ENCODE measurements at regions not wholly inside any gene's neighbourhood (a gene's known extent, or its start where the extent isn't known, plus 50 kb on each side); places are given as distances from the start of the nearest gene placed in this dataset.
A peak's percentile ranks its signal among the peaks of the same experiment; 100 is the strongest.

GRCh38 chr7:377080-378040, 87.4 kb downstream of the FOXL3 start:
- Histone ChIP-seq H3K27ac (no peak overlapping the region), H3K27me3 (no peaks in the 10 kb centered on the region), H3K9ac (ENCODE audit: low read depth in 2 of 2, low read length in 2 of 2) (no peak overlapping the region), H3K4me1 (peaks cover 6% of the 10 kb centered on the region), H3K36me3 (no peaks in the 10 kb centered on the region), H3K9me3 (no peaks in the 10 kb centered on the region), H3K4me3 (no peak overlapping the region)
- no peak for TF ChIP-seq CTCF (IDR thresholded peaks at IDR 0.05)
- intact Hi-C loops (cut with DNase I) = no loop called here
- peak; percentile 16 for DNase-seq

GRCh38 chr7:378041-378420, 88.1 kb downstream of the FOXL3 start:
- Histone ChIP-seq H3K4me3 (no peak overlapping the region), H3K36me3 (no peaks in the 10 kb centered on the region), H3K9me3 (no peaks in the 10 kb centered on the region), H3K4me1 (peaks cover 6% of the 10 kb centered on the region), H3K27ac (no peak overlapping the region), H3K27me3 (no peaks in the 10 kb centered on the region), H3K9ac (ENCODE audit: low read depth in 2 of 2, low read length in 2 of 2) (no peak overlapping the region)
- TF ChIP-seq CTCF (IDR thresholded peaks at IDR 0.05) = no peak
- intact Hi-C loops (cut with DNase I) = no loop called here
- peak; percentile 16 for DNase-seq

GRCh38 chr7:378551-379455, 88.8 kb downstream of the FOXL3 start:
- Histone ChIP-seq H3K27me3 (no peaks in the 10 kb centered on the region), H3K4me3 (peak overlapping the region; percentile 23), H3K9ac (ENCODE audit: low read depth in 2 of 2, low read length in 2 of 2) (peak overlapping the region; percentile 26 to 46), H3K4me1 (peaks cover 6% of the 10 kb centered on the region), H3K36me3 (no peaks in the 10 kb centered on the region), H3K9me3 (no peaks in the 10 kb centered on the region), H3K27ac (no peak overlapping the region)
- intact Hi-C loops (cut with DNase I) = no loop called here
- peak; percentile 39 for DNase-seq
- no peak for TF ChIP-seq CTCF (IDR thresholded peaks at IDR 0.05)

- H3K4me1 ChIP-seq = peaks cover 6% of the 10 kb centered on the region
- H3K36me3 ChIP-seq = no peaks in the 10 kb centered on the region
- no peaks in the 10 kb centered on the region for H3K9me3 ChIP-seq
- H3K27ac ChIP-seq = no peak overlapping the region
- peak overlapping the region; percentile 23 for H3K4me3 ChIP-seq
- H3K9ac ChIP-seq (ENCODE audit: low read depth in 2 of 2, low read length in 2 of 2) = peak overlapping the region; percentile 26 to 46
- peak; percentile 30 for DNase-seq
- TF ChIP-seq CTCF (IDR thresholded peaks at IDR 0.05) = no peak
- intact Hi-C loops (cut with DNase I) = no loop called here
- H3K27me3 ChIP-seq = no peaks in the 10 kb centered on the region
Measured at GRCh38 chr7:379456-380138, 89.6 kb downstream of the FOXL3 start.

- no peak for DNase-seq
- peaks cover 6% of the 10 kb centered on the region for H3K4me1 ChIP-seq
- no peak overlapping the region for H3K4me3 ChIP-seq
- H3K36me3 ChIP-seq = no peaks in the 10 kb centered on the region
- H3K27me3 ChIP-seq = no peaks in the 10 kb centered on the region
- no peaks in the 10 kb centered on the region for H3K9me3 ChIP-seq
- intact Hi-C loops (cut with DNase I) = no loop called here
- no peak for TF ChIP-seq CTCF (IDR thresholded peaks at IDR 0.05)
- H3K9ac ChIP-seq (ENCODE audit: low read depth in 2 of 2, low read length in 2 of 2) = no peak overlapping the region
- no peak overlapping the region for H3K27ac ChIP-seq
Measured at GRCh38 chr7:380139-380485, 90.1 kb downstream of the FOXL3 start.
